HepG2 (cell line): ENCODE measurements at regions not wholly inside any gene's neighbourhood (a gene's known extent, or its start where the extent isn't known, plus 50 kb on each side); places are given as distances from the start of the nearest gene placed in this dataset.
A peak's percentile ranks its signal among the peaks of the same experiment; 100 is the strongest.

Experiments
- CENPX ChIP-seq: sonication (generic); formaldehyde crosslinking; IDR thresholded peaks from 2 replicates; pipeline ENCODE4 v1.9.0; 2021; ENCODE audit warnings: mild to moderate bottlenecking, missing genetic modification reagents, moderate library complexity
- DR1 ChIP-seq: sonication (generic); formaldehyde crosslinking; IDR thresholded peaks from 2 replicates; pipeline ENCODE4 v1.8.0; 2021; ENCODE audit warnings: mild to moderate bottlenecking, missing genetic modification reagents, inconsistent platforms
- GLI4 ChIP-seq: sonication (generic); formaldehyde crosslinking; IDR thresholded peaks from 2 replicates; pipeline ENCODE4 v1.5.1; 2020; ENCODE audit warnings: missing genetic modification reagents, mild to moderate bottlenecking, moderate library complexity, borderline replicate concordance
- KAT8 ChIP-seq: IDR thresholded peaks from 2 replicates; pipeline ENCODE4 v1.6.1; 2016; ENCODE audit warnings: missing genetic modification reagents, missing compliant biosample characterization
- KLF12 ChIP-seq: sonication (generic); formaldehyde crosslinking; IDR thresholded peaks from 2 replicates; pipeline ENCODE4 v1.4.0; 2020; ENCODE audit warnings: missing genetic modification reagents, borderline replicate concordance
- PCBP1 ChIP-seq: fragments of 200-400 bp; formaldehyde crosslinking; IDR thresholded peaks from 2 replicates; pipeline ENCODE4 v1.6.1; 2017; ENCODE audit warnings: mild to moderate bottlenecking, low read depth, low read length, borderline replicate concordance
- RBAK ChIP-seq: sonication (generic); formaldehyde crosslinking; IDR thresholded peaks from 2 replicates; pipeline ENCODE4 v1.5.1; 2020; ENCODE audit warnings: mild to moderate bottlenecking, missing genetic modification reagents
- TOPORS ChIP-seq: sonication (generic); formaldehyde crosslinking; IDR thresholded peaks from 2 replicates; pipeline ENCODE4 v1.8.0; 2023; ENCODE audit warnings: mild to moderate bottlenecking, missing genetic modification reagents
- TRAFD1 ChIP-seq: sonication (generic); formaldehyde crosslinking; IDR thresholded peaks from 2 replicates; pipeline ENCODE4 v1.5.1; 2020; ENCODE audit warnings: missing genetic modification reagents, mild to moderate bottlenecking, borderline replicate concordance
- ZBTB44 ChIP-seq: sonication (generic); formaldehyde crosslinking; IDR thresholded peaks from 2 replicates; pipeline ENCODE4 v1.4.0; 2020; ENCODE audit warnings: missing genetic modification reagents
- ZFX ChIP-seq: sonication (generic); formaldehyde crosslinking; IDR thresholded peaks from 2 replicates; pipeline ENCODE4 v1.4.0; 2020; ENCODE audit warnings: mild to moderate bottlenecking, low read depth, missing genetic modification reagents, moderate library complexity
- ZNF225 ChIP-seq: sonication (generic); formaldehyde crosslinking; IDR thresholded peaks from 2 replicates; pipeline ENCODE4 v1.4.0; 2020; ENCODE audit warnings: mild to moderate bottlenecking, missing genetic modification reagents
- ZNF362 ChIP-seq: sonication (generic); formaldehyde crosslinking; IDR thresholded peaks from 2 replicates; pipeline ENCODE4 v1.4.0; 2020; ENCODE audit warnings: missing genetic modification reagents, mild to moderate bottlenecking, borderline replicate concordance
- ZNF619 ChIP-seq: sonication (generic); formaldehyde crosslinking; IDR thresholded peaks from 2 replicates; pipeline ENCODE4 v1.4.0; 2020; ENCODE audit warnings: mild to moderate bottlenecking, missing genetic modification reagents
- ZNF746 ChIP-seq: sonication (generic); formaldehyde crosslinking; IDR thresholded peaks from 2 replicates; pipeline ENCODE4 v1.8.0; 2022; ENCODE audit warnings: mild to moderate bottlenecking, missing genetic modification reagents
- ZNF777 ChIP-seq: sonication (generic); formaldehyde crosslinking; IDR thresholded peaks from 2 replicates; pipeline ENCODE4 v1.4.0; 2020; ENCODE audit warnings: missing genetic modification reagents
- ZNF891 ChIP-seq: sonication (generic); formaldehyde crosslinking; IDR thresholded peaks from 2 replicates; pipeline ENCODE4 v1.5.0; 2020; ENCODE audit warnings: mild to moderate bottlenecking, missing genetic modification reagents
- ZZZ3 ChIP-seq: sonication (generic); formaldehyde crosslinking; IDR thresholded peaks from 2 replicates; pipeline ENCODE4 v1.4.0; 2020; ENCODE audit warnings: missing genetic modification reagents, mild to moderate bottlenecking, borderline replicate concordance
- TF ChIP-seq, protein P1 (sequence below): IDR thresholded peaks from 2 replicates; pipeline ENCODE4 v1.6.1; 2016; ENCODE audit warnings: low read depth, control low read depth
- TF ChIP-seq, protein P2 (sequence below): sonication (generic); formaldehyde crosslinking; IDR thresholded peaks from 2 replicates; pipeline ENCODE4 v1.4.0; 2020; ENCODE audit warnings: mild to moderate bottlenecking, missing genetic modification reagents
- TF ChIP-seq, protein P3 (sequence below): sonication (generic); formaldehyde crosslinking; IDR thresholded peaks from 2 replicates; pipeline ENCODE4 v1.8.1; 2023; ENCODE audit warnings: mild to moderate bottlenecking, missing genetic modification reagents
- TF ChIP-seq, protein P4 (sequence below): sonication (generic); formaldehyde crosslinking; IDR thresholded peaks from 2 replicates; pipeline ENCODE4 v1.8.0; 2023; ENCODE audit warnings: mild to moderate bottlenecking, missing genetic modification reagents

GRCh38 chr21:39020751-39021477 is 162.3 kb downstream of the PSMG1 start (continued):
- TF ChIP-seq ZNF362 (CRISPR knock-in tag), result no peak
- no peak for TF ChIP-seq ZNF777 (CRISPR knock-in tag)
- TF ChIP-seq RBAK, result no peak
- no peak for TF ChIP-seq GLI4
- TF ChIP-seq TOPORS, result no peak
- no peak for TF ChIP-seq ZNF746 (CRISPR knock-in tag)
- no peak for TF ChIP-seq CENPX
- TF ChIP-seq, protein P1, sequence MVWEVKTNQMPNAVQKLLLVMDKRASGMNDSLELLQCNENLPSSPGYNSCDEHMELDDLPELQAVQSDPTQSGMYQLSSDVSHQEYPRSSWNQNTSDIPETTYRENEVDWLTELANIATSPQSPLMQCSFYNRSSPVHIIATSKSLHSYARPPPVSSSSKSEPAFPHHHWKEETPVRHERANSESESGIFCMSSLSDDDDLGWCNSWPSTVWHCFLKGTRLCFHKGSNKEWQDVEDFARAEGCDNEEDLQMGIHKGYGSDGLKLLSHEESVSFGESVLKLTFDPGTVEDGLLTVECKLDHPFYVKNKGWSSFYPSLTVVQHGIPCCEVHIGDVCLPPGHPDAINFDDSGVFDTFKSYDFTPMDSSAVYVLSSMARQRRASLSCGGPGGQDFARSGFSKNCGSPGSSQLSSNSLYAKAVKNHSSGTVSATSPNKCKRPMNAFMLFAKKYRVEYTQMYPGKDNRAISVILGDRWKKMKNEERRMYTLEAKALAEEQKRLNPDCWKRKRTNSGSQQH, result no peak
- no peak for TF ChIP-seq ZNF225 (CRISPR knock-in tag)
- TF ChIP-seq DR1 (CRISPR knock-in tag), result no peak
- 0 out of 2 replicates have a peak, but pooled peaks have one; percentile 44 for TF ChIP-seq TRAFD1 (CRISPR knock-in tag)
- TF ChIP-seq ZNF619, result peak; percentile 76; the same call in 1 of the 2 replicates
- no peak for TF ChIP-seq PCBP1
- no peak; the same call in 1 of the 2 replicates for TF ChIP-seq KAT8 (CRISPR knock-in tag)
- no peak for TF ChIP-seq ZBTB44 (CRISPR knock-in tag)
- TF ChIP-seq KLF12 (CRISPR knock-in tag), result no peak
- peak; percentile 21 for TF ChIP-seq ZFX (CRISPR knock-in tag)
- TF ChIP-seq ZZZ3 (CRISPR knock-in tag), result 0 out of 2 replicates have a peak, but pooled peaks have one; percentile 33
- TF ChIP-seq, protein P2, sequence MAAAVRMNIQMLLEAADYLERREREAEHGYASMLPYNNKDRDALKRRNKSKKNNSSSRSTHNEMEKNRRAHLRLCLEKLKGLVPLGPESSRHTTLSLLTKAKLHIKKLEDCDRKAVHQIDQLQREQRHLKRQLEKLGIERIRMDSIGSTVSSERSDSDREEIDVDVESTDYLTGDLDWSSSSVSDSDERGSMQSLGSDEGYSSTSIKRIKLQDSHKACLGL (CRISPR knock-in tag), result no peak
- TF ChIP-seq, protein P3, sequence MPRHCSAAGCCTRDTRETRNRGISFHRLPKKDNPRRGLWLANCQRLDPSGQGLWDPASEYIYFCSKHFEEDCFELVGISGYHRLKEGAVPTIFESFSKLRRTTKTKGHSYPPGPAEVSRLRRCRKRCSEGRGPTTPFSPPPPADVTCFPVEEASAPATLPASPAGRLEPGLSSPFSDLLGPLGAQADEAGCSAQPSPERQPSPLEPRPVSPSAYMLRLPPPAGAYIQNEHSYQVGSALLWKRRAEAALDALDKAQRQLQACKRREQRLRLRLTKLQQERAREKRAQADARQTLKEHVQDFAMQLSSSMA, result peak; percentile 61; the same call in 1 of the 2 replicates
- no peak for TF ChIP-seq ZNF891 (CRISPR knock-in tag)
- TF ChIP-seq, protein P4, sequence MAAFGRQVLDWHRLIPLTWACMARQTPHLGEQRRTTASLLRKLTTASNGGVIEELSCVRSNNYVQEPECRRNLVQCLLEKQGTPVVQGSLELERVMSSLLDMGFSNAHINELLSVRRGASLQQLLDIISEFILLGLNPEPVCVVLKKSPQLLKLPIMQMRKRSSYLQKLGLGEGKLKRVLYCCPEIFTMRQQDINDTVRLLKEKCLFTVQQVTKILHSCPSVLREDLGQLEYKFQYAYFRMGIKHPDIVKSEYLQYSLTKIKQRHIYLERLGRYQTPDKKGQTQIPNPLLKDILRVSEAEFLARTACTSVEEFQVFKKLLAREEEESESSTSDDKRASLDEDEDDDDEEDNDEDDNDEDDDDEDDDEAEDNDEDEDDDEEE, result no peak
